ENCODE measurements at regions not wholly inside any gene's neighbourhood (a gene's known extent, or its start where the extent isn't known, plus 50 kb on each side); places are given as distances from the start of the nearest gene placed in this dataset.

DNA sequence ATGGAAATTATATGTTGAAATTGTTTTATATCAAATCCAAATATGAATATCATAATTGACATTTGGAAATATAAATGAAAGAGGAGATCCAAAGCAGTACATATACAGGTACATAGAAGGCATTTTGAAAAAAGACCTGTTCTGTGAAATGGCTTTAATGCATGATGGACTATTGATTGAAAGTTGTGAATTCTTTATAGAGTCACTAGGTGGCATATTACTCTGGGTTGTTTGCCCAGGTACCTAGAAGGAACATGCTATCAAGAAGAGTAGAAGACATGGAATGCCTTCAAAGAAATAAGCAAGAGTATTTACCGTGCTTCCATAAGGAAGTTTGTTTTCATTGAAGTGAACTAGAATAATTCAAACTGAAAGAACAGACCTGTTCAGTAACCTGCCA, 160.0 kb upstream of the ANK3 start:
- TF ChIP-seq, protein P1, sequence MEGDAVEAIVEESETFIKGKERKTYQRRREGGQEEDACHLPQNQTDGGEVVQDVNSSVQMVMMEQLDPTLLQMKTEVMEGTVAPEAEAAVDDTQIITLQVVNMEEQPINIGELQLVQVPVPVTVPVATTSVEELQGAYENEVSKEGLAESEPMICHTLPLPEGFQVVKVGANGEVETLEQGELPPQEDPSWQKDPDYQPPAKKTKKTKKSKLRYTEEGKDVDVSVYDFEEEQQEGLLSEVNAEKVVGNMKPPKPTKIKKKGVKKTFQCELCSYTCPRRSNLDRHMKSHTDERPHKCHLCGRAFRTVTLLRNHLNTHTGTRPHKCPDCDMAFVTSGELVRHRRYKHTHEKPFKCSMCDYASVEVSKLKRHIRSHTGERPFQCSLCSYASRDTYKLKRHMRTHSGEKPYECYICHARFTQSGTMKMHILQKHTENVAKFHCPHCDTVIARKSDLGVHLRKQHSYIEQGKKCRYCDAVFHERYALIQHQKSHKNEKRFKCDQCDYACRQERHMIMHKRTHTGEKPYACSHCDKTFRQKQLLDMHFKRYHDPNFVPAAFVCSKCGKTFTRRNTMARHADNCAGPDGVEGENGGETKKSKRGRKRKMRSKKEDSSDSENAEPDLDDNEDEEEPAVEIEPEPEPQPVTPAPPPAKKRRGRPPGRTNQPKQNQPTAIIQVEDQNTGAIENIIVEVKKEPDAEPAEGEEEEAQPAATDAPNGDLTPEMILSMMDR (IDR thresholded peaks at IDR 0.05), result no peak
- TF ChIP-seq POLR2A (IDR thresholded peaks at IDR 0.05), result no peak
